HG03575 (cell line): ENCODE measurements at regions not wholly inside any gene's neighbourhood (a gene's known extent, or its start where the extent isn't known, plus 50 kb on each side); places are given as distances from the start of the nearest gene placed in this dataset.
A peak's percentile ranks its signal among the peaks of the same experiment; 100 is the strongest.

ENCODE experiments used
- ATAC-seq: cut with Tn5 transposase; IDR thresholded peaks from one replicate; pipeline ENCODE4 v1.9.1; 2021; ENCODE audit not compliant: unreplicated experiment, insufficient number of reproducible peaks, low FRiP score; ENCODE audit errors: extremely low read depth

- no peak for ATAC-seq
Measured at GRCh38 chr6:99093456-99094190, 145.9 kb upstream of the FBXL4 start.

GRCh38 chr6:99092461-99092860 is 144.7 kb upstream of the FBXL4 start:
- ATAC-seq = no peak

GRCh38 chr6:99091985-99092384 is 144.2 kb upstream of the FBXL4 start:
- peak; percentile 93 for ATAC-seq

DNA sequence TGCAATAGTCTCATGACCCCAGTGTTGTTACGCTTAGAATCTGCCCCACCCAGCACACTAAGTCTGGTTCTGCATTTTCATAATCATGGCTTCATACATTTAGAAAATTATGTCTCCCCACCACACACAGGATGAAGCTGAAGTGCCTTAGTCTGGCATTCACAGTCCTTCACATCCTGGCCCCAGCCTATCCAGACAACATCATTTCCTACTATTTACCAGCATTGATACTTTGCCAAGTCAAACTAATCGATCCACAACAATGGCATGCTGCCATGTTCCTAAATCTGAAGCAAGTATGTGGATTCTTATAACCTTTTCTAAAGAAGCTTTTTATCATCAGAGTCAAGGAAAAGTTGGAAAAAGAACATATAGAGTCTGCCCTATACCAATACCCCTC is 132.4 kb upstream of the FBXL4 start:
- no peak for ATAC-seq

DNA sequence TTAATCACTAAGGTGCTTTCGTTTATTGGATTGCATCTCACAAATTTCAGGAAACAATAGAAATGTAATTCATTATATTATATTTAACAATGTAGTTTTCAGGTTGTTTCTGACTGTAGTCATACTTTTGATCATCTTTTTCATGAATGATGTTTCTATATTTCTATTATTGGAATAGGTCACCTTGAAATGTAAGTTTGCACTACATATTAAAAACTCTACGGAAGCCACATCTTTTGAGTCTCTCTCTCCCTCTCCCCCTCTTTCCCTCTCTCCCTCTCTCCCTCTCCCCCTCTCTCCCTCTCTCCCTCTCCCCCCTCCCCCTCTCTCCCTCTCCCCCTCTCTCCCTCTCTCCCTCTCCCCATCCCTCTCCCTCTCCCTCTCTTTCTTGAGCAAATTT is 131.3 kb upstream of the FBXL4 start:
- ATAC-seq = no peak

DNA sequence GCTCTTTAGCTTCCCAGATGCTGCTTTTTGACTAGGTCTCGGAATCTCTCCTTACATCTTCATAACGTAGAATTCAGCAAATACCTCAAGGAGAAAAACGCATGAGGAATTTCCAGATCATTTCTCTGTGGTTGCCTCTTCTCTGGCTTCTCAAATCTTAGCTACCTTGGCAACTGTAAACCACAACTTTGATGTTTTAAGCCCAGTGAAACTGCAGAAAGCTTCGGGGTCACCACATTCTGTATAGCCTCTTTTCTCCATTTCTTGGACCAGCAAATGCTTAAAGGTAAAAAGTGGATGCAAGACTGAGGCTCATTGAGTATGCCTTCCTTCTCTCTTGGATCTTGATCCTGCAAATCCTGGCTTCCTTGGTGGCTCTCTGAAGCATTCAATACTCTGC is 125.5 kb upstream of the FBXL4 start:
- ATAC-seq = no peak

GRCh38 chr6:99066044-99066443 is 118.3 kb upstream of the FBXL4 start:
- no peak for ATAC-seq

GRCh38 chr6:99064834-99065233 is 117.1 kb upstream of the FBXL4 start:
- no peak for ATAC-seq

DNA sequence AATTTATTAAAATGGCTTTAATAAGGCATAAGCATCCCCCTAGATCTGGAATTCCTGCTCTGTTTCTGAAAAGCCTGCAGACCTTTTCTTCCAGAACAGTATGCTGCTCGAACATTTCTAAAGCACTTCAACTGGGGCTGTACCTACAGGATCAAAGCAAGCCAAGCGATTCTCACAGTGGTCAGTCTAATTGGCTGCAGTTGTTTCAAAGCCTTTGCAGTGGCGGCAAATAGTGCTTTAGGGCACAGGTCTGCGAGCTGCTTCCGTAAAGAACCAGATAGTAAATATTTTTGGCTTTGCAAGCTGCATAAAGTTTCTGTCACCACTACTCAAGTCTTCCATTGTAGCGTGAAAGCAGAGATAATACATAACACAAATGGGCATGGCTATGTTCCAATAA is 88.9 kb upstream of the FBXL4 start:
- no peak for ATAC-seq

DNA sequence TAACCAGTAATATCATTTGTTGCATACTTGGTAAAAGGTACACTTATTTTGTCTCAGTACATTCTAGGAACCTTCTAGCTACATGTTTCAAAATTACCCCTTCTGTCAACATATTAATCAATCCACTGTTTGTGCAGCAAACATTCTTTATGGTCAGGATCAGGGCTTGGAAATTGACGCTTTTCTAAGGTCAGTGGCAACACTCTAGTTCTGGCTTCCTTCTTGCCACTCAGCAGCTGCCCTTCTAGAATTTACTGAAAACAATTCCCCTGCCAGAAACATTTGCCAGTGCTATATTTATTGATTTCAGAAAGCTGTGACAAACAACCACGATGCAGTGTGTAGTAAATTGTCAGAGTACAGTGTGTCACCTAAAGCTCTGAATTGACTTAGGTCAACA is 84.7 kb upstream of the FBXL4 start:
- ATAC-seq = no peak

DNA sequence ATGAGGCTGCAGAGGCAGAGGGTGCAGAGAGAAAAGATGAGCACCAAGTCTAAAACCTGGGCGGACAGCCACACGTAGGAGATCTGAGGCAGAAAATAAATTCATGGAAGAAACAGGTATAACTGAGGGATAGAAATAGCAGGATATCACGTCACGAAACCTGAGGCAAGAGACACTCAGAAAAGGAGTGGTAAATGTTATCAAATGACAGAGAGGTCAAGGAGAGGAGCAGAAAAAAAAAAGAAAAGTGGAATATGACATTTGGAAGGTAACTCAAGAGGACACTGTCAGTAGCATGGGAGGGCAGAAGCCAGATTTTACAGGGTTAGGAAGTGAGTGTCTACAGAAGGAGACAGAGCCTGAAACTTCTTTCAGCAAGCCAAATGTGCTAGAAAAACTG is 84.2 kb upstream of the FBXL4 start:
- ATAC-seq = no peak

DNA sequence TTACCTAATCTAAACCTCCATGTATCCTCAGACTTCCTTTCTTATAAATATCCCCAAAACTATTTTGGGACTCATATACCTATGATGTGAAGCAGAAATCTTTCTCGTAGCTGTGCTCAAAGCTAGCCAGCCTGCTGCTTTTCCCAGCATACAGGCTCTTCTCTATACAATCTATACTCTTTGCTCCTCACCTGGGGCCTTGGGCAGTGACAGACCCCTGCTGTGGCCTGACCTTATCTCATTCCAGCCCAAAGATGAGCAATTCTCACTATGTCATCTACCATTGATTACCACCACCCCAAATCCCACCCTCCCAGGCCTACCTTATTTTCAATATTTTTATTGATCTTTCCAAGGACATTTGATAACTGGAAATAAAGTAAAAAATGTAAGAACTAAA is 83.2 kb upstream of the FBXL4 start:
- ATAC-seq = no peak

DNA sequence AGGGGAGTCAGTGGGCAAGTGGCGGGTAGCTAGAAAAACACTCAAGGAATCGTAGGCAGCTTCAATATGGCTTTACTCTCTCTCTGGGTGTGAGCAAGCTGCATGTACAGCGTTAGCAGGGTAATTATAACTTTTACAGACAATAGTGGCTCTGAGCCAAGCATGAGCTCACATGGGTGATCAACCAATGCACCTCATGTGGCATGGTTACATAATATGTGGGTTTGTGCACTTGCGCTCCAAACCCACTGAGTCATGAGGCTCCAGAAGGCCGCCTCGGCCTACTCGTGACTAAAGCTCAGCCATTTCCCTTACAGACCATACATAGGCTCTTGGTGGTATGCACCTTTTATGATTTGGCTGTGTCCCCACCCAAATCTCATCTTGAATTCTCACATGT is 78.4 kb upstream of the FBXL4 start:
- ATAC-seq = no peak

GRCh38 chr6:99024089-99024488 is 76.3 kb upstream of the FBXL4 start:
- ATAC-seq = no peak

DNA sequence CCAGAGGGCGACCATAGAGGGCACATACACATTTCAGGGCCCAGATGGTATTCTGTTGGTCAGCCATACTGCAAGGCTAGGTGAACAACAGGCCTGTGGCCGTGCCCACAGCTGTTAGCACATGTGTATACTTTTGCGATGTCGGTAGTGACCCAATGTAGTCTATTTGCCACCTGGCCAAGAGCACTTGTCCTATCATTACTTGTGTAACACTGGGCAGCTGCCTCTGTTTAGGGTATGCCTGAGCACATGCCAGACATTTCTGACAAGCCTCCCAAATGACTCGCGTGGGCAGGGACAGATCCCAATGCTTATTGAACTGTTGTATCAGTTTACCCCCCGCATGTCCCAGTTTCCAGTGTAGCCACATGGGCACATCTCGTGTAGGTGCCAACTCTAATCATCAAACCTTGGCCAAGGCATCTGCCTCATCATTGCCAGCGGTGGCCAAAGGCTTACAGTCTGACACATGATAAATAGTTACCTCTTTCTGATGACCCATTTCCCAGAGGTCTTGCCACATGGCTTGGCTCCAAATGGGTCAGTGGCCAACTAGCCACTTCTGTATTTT is 74.4 kb upstream of the FBXL4 start:
- ATAC-seq = no peak

- ATAC-seq = no peak
Measured at GRCh38 chr6:99019381-99019780, 71.6 kb upstream of the FBXL4 start.

- ATAC-seq = no peak
Measured at GRCh38 chr6:99017150-99017549, 69.4 kb upstream of the FBXL4 start.

DNA sequence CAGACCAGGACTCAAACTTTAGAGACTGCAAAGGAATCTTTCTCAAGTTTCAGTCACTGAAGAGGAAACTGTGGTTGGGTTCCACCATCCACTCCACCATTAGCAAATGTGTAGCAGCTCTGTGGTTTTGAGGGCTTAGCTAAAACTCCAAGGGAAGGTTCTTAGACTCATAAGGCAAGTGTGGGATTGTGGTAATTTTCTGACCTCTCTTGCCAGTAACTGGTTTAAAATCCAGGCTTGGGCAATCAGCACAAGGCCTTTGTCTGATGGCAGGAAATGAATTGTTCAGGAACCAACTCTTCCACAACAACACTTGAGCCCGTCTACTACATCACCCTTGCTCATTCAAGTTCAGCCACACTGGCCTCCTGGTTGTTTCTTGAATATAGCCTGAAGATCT is 68.6 kb upstream of the FBXL4 start:
- ATAC-seq = no peak

- no peak for ATAC-seq
Measured at GRCh38 chr6:99014061-99014460, 66.3 kb upstream of the FBXL4 start.

DNA sequence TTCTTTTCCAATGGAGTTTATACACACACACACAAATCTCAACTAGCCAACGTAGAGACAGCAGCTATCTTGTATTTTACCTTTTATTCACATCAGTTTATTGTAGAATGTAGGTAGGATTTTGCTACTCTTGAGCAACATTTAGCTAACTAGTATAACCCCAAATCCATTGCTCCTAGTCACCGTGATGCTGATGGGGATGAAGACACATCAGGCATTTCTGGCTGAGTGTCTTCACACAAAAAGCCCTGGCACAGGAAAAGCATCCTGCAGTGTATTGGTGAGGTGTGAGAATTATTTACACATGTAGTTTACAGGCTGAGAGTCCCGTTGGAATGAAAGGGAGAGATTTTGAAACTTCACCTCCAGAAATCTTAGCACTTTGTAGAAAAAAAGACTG is 65.9 kb upstream of the FBXL4 start:
- ATAC-seq = no peak

- no peak for ATAC-seq
Measured at GRCh38 chr6:99013145-99013544, 65.4 kb upstream of the FBXL4 start.
